HEK293 (cell line): ENCODE measurements at regions not wholly inside any gene's neighbourhood (a gene's known extent, or its start where the extent isn't known, plus 50 kb on each side); places are given as distances from the start of the nearest gene placed in this dataset.

Experiments used
- CTCF ChIA-PET: fragments of 350-600 bp; formaldehyde crosslinking; extraction: SDS; loops from one replicate; lab custom pipeline; 2021; ENCODE audit warnings: antibody characterized with exemption; lab: Yijun Ruan, JAX
- POLR2A ChIA-PET: fragments of 300-600 bp; formaldehyde crosslinking; extraction: SDS; loops from one replicate; lab custom pipeline; 2020; ENCODE audit warnings: antibody characterized with exemption, inconsistent platforms; lab: Yijun Ruan, JAX
- H3K27ac ChIP-seq: fragments of 200-500 bp; sonication (Bioruptor generic); 2 replicates; pipeline ENCODE4 v1.5.1; 2014; ENCODE audit warnings: low read depth, low read length, control low read depth, inconsistent platforms; ENCODE audit errors: extremely low read depth
- H3K36me3 ChIP-seq, 2 experiments: fragments of 200-500 bp in 1 of 2; sonication (Bioruptor generic) in 1 of 2; 1 replicate in 1 of 2; 2 replicates in 1 of 2; pipeline ENCODE4 v1.5.1; 2014 to 2017; ENCODE audit warnings: inconsistent platforms in 2 of 2, low read length in 2 of 2; ENCODE audit not compliant: control insufficient read depth in 2 of 2, insufficient read depth in 1 of 2
- H3K4me1 ChIP-seq: fragments of 200-500 bp; sonication (Bioruptor generic); 2 replicates; pipeline ENCODE4 v1.5.1; 2014; ENCODE audit warnings: mild to moderate bottlenecking, low read length, inconsistent platforms; ENCODE audit not compliant: control insufficient read depth, insufficient read depth
- H3K4me3 ChIP-seq: 2 replicates; pipeline ENCODE4 v1.5.1; 2011; ENCODE audit warnings: low read depth, mild to moderate bottlenecking, control low read depth, low read length, moderate library complexity
- H3K9me3 ChIP-seq: fragments of 200-500 bp; sonication (Bioruptor generic); 2 replicates; pipeline ENCODE4 v1.5.1; 2014; ENCODE audit warnings: low read depth, low read length, inconsistent platforms; ENCODE audit not compliant: control insufficient read depth, insufficient read depth
- GLI2 ChIP-seq: fragments of 450-650 bp; formaldehyde crosslinking; IDR thresholded peaks from 2 replicates; pipeline ENCODE4; 2017; ENCODE audit warnings: missing biosample characterization, missing genetic modification characterization, low read depth, borderline replicate concordance
- GLIS1 ChIP-seq: fragments of 450-650 bp; formaldehyde crosslinking; IDR thresholded peaks from 2 replicates; pipeline ENCODE4 v1.5.1; 2016; ENCODE audit warnings: missing biosample characterization, missing genetic modification characterization
- MZF1 ChIP-seq: fragments of 450-650 bp; formaldehyde crosslinking; IDR thresholded peaks from 2 replicates; pipeline ENCODE4 v1.5.1; 2017; ENCODE audit warnings: missing biosample characterization, missing genetic modification characterization, borderline replicate concordance
- PRDM10 ChIP-seq: fragments of 450-650 bp; formaldehyde crosslinking; IDR thresholded peaks from 2 replicates; pipeline ENCODE4 v1.5.1; 2016; ENCODE audit warnings: missing biosample characterization, missing genetic modification characterization
- PRDM6 ChIP-seq: fragments of 450-650 bp; formaldehyde crosslinking; IDR thresholded peaks from 2 replicates; pipeline ENCODE4 v1.5.1; 2017; ENCODE audit warnings: missing biosample characterization, missing genetic modification characterization
- SCRT2 ChIP-seq: fragments of 450-650 bp; formaldehyde crosslinking; IDR thresholded peaks from 2 replicates; pipeline ENCODE4 v1.5.1; 2016; ENCODE audit warnings: missing biosample characterization, missing genetic modification characterization
- SP7 ChIP-seq: fragments of 450-650 bp; formaldehyde crosslinking; IDR thresholded peaks from 2 replicates; pipeline ENCODE4 v1.5.1; 2016; ENCODE audit warnings: missing biosample characterization, missing genetic modification characterization
- ZBTB1 ChIP-seq: fragments of 450-650 bp; formaldehyde crosslinking; IDR thresholded peaks from 2 replicates; pipeline ENCODE4 v1.5.1; 2016; ENCODE audit warnings: missing biosample characterization, missing genetic modification characterization
- ZEB2 ChIP-seq: fragments of 450-650 bp; formaldehyde crosslinking; IDR thresholded peaks from 2 replicates; pipeline ENCODE4 v1.5.1; 2016; ENCODE audit warnings: missing biosample characterization, missing genetic modification characterization
- ZFP69B ChIP-seq: fragments of 450-650 bp; formaldehyde crosslinking; IDR thresholded peaks from 2 replicates; pipeline ENCODE4 v1.5.1; 2016; ENCODE audit warnings: missing biosample characterization, missing genetic modification characterization
- ZNF211 ChIP-seq: fragments of 450-650 bp; formaldehyde crosslinking; IDR thresholded peaks from 2 replicates; pipeline ENCODE4 v1.5.1; 2016; ENCODE audit warnings: low read depth, missing biosample characterization, missing genetic modification characterization
- ZNF274 ChIP-seq, 2 experiments: fragments of 200-500 bp in 1 of 2; fragments of 450-650 bp in 1 of 2; sonication (Bioruptor generic) in 1 of 2; formaldehyde crosslinking in 1 of 2; IDR thresholded peaks; 2 replicates each; pipeline versions ENCODE4 v1.5.1 to v1.6.1; 2014 to 2016; ENCODE audit warnings: borderline replicate concordance in 1 of 2, inconsistent platforms in 1 of 2, low read length in 1 of 2, missing biosample characterization in 1 of 2, missing genetic modification characterization in 1 of 2
- ZNF433 ChIP-seq: fragments of 450-650 bp; formaldehyde crosslinking; IDR thresholded peaks from 2 replicates; pipeline ENCODE4 v1.5.1; 2016; ENCODE audit warnings: missing biosample characterization, missing genetic modification characterization, low read depth
- ZNF501 ChIP-seq: fragments of 450-650 bp; formaldehyde crosslinking; IDR thresholded peaks from 2 replicates; pipeline ENCODE4 v1.5.1; 2016; ENCODE audit warnings: missing biosample characterization, missing genetic modification characterization
- ZNF514 ChIP-seq: fragments of 450-650 bp; formaldehyde crosslinking; IDR thresholded peaks from 2 replicates; pipeline ENCODE4 v1.5.1; 2016; ENCODE audit warnings: missing biosample characterization, missing genetic modification characterization
- ZNF560 ChIP-seq: fragments of 450-650 bp; formaldehyde crosslinking; IDR thresholded peaks from 2 replicates; pipeline ENCODE4 v1.5.1; 2017; ENCODE audit warnings: missing biosample characterization, missing genetic modification characterization, borderline replicate concordance
- ZNF596 ChIP-seq: fragments of 450-650 bp; IDR thresholded peaks from 2 replicates; pipeline ENCODE4 v1.5.0; 2018; ENCODE audit warnings: missing biosample characterization, mild to moderate bottlenecking, missing genetic modification characterization, moderate library complexity
- ZNF645 ChIP-seq: fragments of 450-650 bp; formaldehyde crosslinking; IDR thresholded peaks from 2 replicates; pipeline ENCODE4; 2016; ENCODE audit warnings: missing biosample characterization, missing genetic modification characterization
- ZNF776 ChIP-seq: fragments of 450-650 bp; formaldehyde crosslinking; IDR thresholded peaks from 2 replicates; pipeline ENCODE4 v1.5.0; 2017; ENCODE audit warnings: missing biosample characterization, missing genetic modification characterization, borderline replicate concordance
- ZNF785 ChIP-seq: fragments of 450-650 bp; formaldehyde crosslinking; IDR thresholded peaks from 2 replicates; pipeline ENCODE4 v1.5.1; 2016; ENCODE audit warnings: missing biosample characterization, missing genetic modification characterization
- ZNF843 ChIP-seq: fragments of 450-650 bp; formaldehyde crosslinking; IDR thresholded peaks from 2 replicates; pipeline ENCODE4 v1.5.1; 2016; ENCODE audit warnings: missing biosample characterization, missing genetic modification characterization
- ZSCAN23 ChIP-seq: fragments of 450-650 bp; formaldehyde crosslinking; IDR thresholded peaks from 2 replicates; pipeline ENCODE4 v1.5.1; 2016; ENCODE audit warnings: missing biosample characterization, missing genetic modification characterization
- ZSCAN5A ChIP-seq: fragments of 450-650 bp; formaldehyde crosslinking; IDR thresholded peaks from 2 replicates; pipeline ENCODE4 v1.5.1; 2016; ENCODE audit warnings: missing biosample characterization, missing genetic modification characterization
- TF ChIP-seq, protein P1 (sequence below): fragments of 450-650 bp; formaldehyde crosslinking; IDR thresholded peaks from 2 replicates; pipeline ENCODE4 v1.5.1; 2016; ENCODE audit warnings: missing biosample characterization, missing genetic modification characterization

DNA sequence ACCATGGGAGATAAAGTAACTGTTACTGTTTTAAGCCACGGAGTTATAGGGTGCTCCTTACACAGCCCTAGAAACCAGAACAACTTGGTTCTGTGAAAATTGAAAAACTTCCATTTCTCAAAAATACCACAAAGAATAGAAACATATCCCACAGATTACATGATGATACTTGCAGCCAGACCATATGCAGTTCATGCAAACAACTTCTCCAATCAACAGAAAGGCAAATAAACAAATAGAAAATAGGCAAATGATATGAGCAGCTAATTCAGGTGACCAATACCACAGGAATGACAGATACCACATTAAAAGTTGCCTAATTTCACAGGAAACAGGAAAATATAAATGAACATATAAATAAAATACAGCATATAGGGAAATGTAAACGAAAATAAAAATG lies 297.5 kb downstream of the HTR7 start:
- Histone ChIP-seq H3K4me3 (no peak overlapping the region), H3K27ac (no peak overlapping the region), H3K9me3 (no peaks in the 10 kb centered on the region), H3K4me1 (no peaks in the 10 kb centered on the region), H3K36me3 (no peaks in the 10 kb centered on the region)
- TF ChIP-seq ZNF433: no peak
- no peak for TF ChIP-seq GLI2 (tag by site-specific recombination)
- TF ChIP-seq ZNF843 (tag by site-specific recombination): no peak
- no peak for TF ChIP-seq SP7 (tag by site-specific recombination)
- no peak for TF ChIP-seq ZNF211 (tag by site-specific recombination)
- no peak for TF ChIP-seq ZSCAN23
- TF ChIP-seq ZNF501 (tag by site-specific recombination): no peak
- no peak for TF ChIP-seq PRDM10
- no peak for TF ChIP-seq GLIS1 (tag by site-specific recombination)
- TF ChIP-seq ZNF514 (tag by site-specific recombination): no peak
- no peak for TF ChIP-seq MZF1
- no peak for TF ChIP-seq ZNF560 (tag by site-specific recombination)
- no peak for TF ChIP-seq ZSCAN5A (tag by site-specific recombination)
- no peak for TF ChIP-seq ZNF785 (tag by site-specific recombination)
- ChIA-PET CTCF (interaction anchor here (0.6 kb wide), 1 partner anchor 15 kb away, joined by 3 read pairs; no protein-coding TSS in a partner anchor), POLR2A (no interaction called here)

DNA sequence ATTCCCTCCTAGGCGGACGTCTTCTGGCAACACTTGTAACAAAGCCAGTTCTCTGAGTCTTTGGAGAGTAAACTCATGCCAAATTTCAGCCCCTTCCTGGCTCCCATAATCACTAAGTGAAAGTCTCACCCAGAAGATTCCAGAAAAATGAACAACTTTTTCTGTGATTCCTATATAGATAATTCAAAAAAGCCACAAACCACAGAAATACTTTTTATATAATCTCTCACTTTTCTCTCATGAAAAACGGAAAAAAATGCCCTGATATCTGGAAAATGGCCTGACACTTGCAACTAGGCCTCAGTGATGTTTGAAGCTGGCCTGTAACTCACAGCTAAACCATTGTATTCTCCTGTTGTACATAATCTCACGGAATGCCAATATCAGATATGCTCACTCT lies 296.2 kb downstream of the HTR7 start:
- no peak overlapping the region for H3K27ac ChIP-seq
- ChIA-PET POLR2A (interaction anchor here (0.5 kb wide), 1 partner anchor 1316 kb away, joined by 4 read pairs; no protein-coding TSS in a partner anchor), CTCF (no interaction called here)
- no peak overlapping the region for H3K4me3 ChIP-seq
- no peaks in the 10 kb centered on the region for H3K36me3 ChIP-seq
- no peaks in the 10 kb centered on the region for H3K9me3 ChIP-seq
- H3K4me1 ChIP-seq: no peaks in the 10 kb centered on the region
- TF ChIP-seq ZFP69B (tag by site-specific recombination) (no peak), ZNF645 (tag by site-specific recombination) (no peak), ZNF274 (IDR thresholded peaks at IDR 0.05; ENCODE audit: low read length) (no peak), ZNF274 (tag by site-specific recombination; IDR thresholded peaks at IDR 0.05; ENCODE audit: borderline replicate concordance) (no peak), ZNF776 (tag by site-specific recombination) (no peak), ZEB2 (no peak), ZNF596 (tag by site-specific recombination) (no peak), ZBTB1 (tag by site-specific recombination) (no peak), SCRT2 (no peak), PRDM6 (tag by site-specific recombination) (no peak)
- TF ChIP-seq, protein P1, sequence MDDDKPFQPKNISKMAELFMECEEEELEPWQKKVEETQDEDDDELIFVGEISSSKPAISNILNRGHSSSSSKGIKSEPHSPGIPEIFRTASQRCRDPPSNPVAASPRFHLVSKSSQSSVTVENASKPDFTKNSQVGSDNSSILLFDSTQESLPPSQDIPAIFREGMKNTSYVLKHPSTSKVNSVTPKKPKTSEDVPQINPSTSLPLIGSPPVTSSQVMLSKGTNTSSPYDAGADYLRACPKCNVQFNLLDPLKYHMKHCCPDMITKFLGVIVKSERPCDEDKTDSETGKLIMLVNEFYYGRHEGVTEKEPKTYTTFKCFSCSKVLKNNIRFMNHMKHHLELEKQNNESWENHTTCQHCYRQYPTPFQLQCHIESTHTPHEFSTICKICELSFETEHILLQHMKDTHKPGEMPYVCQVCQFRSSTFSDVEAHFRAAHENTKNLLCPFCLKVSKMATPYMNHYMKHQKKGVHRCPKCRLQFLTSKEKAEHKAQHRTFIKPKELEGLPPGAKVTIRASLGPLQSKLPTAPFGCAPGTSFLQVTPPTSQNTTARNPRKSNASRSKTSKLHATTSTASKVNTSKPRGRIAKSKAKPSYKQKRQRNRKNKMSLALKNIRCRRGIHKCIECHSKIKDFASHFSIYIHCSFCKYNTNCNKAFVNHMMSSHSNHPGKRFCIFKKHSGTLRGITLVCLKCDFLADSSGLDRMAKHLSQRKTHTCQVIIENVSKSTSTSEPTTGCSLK (tag by site-specific recombination): no peak
